GM23338 (cell line): ENCODE measurements at regions not wholly inside any gene's neighbourhood (a gene's known extent, or its start where the extent isn't known, plus 50 kb on each side); places are given as distances from the start of the nearest gene placed in this dataset.

ENCODE experiments used
- CREB1 ChIP-seq: fragments of 250-450 bp; sonication (Bioruptor Pico); IDR thresholded peaks from 2 replicates; pipeline ENCODE4 v1.5.0; 2020; ENCODE audit warnings: low read depth, mild to moderate bottlenecking, moderate library complexity
- CTCF ChIP-seq, 2 experiments: fragments of 200-600 bp in 1 of 2; sonication (generic) in 1 of 2; conservative IDR thresholded peaks; 2 replicates each; pipeline versions ENCODE4 v1.5.1 to v1.6.1; 2016 to 2017; ENCODE audit warnings: antibody characterized with exemption in 2 of 2, low read depth in 2 of 2, mild to moderate bottlenecking in 2 of 2, moderate library complexity in 1 of 2
- ETS1 ChIP-seq: IDR thresholded peaks from 2 replicates; pipeline ENCODE4 v1.6.1; 2016; ENCODE audit warnings: antibody characterized with exemption
- EZH2 ChIP-seq: fragments of 200-600 bp; sonication (generic); IDR thresholded peaks from one replicate; pipeline ENCODE4 v1.8.0; 2017; ENCODE audit warnings: antibody characterized with exemption, mild to moderate bottlenecking, low read depth; ENCODE audit not compliant: unreplicated experiment
- EZH2phosphoT487 ChIP-seq: fragments of 200-600 bp; sonication (generic); IDR thresholded peaks from one replicate; pipeline ENCODE4 v1.8.1; 2018; ENCODE audit warnings: antibody characterized with exemption; ENCODE audit not compliant: unreplicated experiment
- JUNB ChIP-seq: IDR thresholded peaks from one replicate; pipeline ENCODE4 v1.6.1; 2016; ENCODE audit warnings: antibody characterized with exemption; ENCODE audit not compliant: unreplicated experiment
- NANOG ChIP-seq: IDR thresholded peaks from 2 replicates; pipeline ENCODE4 v1.6.1; 2016; ENCODE audit warnings: antibody characterized with exemption, borderline replicate concordance
- POLR2AphosphoS5 ChIP-seq: IDR thresholded peaks from 2 replicates; pipeline ENCODE4 v1.6.1; 2016; ENCODE audit warnings: antibody characterized with exemption, low read depth
- REST ChIP-seq: IDR thresholded peaks from one replicate; pipeline ENCODE4 v1.6.1; 2018; ENCODE audit warnings: antibody characterized with exemption; ENCODE audit not compliant: unreplicated experiment
- STAT1 ChIP-seq: IDR thresholded peaks from one replicate; pipeline ENCODE4 v1.6.1; 2016; ENCODE audit warnings: antibody characterized with exemption; ENCODE audit not compliant: unreplicated experiment
- ZNF114 ChIP-seq: fragments of 250-450 bp; sonication (Bioruptor Pico); IDR thresholded peaks from 2 replicates; pipeline ENCODE4 v1.5.0; 2020; ENCODE audit warnings: mild to moderate bottlenecking, moderate library complexity
- ZNF331 ChIP-seq: fragments of 250-450 bp; sonication (Bioruptor Pico); IDR thresholded peaks from 2 replicates; pipeline ENCODE4 v1.5.0; 2020; ENCODE audit warnings: low read depth, mild to moderate bottlenecking, moderate library complexity
- ZNF462 ChIP-seq: fragments of 250-450 bp; sonication (Bioruptor Pico); IDR thresholded peaks from 2 replicates; pipeline ENCODE4 v1.5.0; 2020; ENCODE audit warnings: mild to moderate bottlenecking, moderate library complexity

- no peak for TF ChIP-seq CTCF (conservative IDR thresholded peaks at IDR 0.05; ENCODE audit: low read depth in 2 of 2)
- no peak for TF ChIP-seq EZH2
- TF ChIP-seq REST, result no peak
- TF ChIP-seq ZNF114 (CRISPR knock-in tag), result no peak
- TF ChIP-seq EZH2phosphoT487, result no peak
- TF ChIP-seq CREB1 (CRISPR knock-in tag), result no peak
- no peak for TF ChIP-seq POLR2AphosphoS5
- TF ChIP-seq JUNB, result no peak
- TF ChIP-seq ETS1, result no peak
- no peak for TF ChIP-seq ZNF462 (CRISPR knock-in tag)
- no peak for TF ChIP-seq NANOG
- no peak for TF ChIP-seq ZNF331
- no peak for TF ChIP-seq STAT1
Observed at GRCh38 chr1:95506736-95507414, 272.9 kb downstream of the RWDD3 start.
